ENCODE measurements at regions not wholly inside any gene's neighbourhood (a gene's known extent, or its start where the extent isn't known, plus 50 kb on each side); places are given as distances from the start of the nearest gene placed in this dataset.

DNA sequence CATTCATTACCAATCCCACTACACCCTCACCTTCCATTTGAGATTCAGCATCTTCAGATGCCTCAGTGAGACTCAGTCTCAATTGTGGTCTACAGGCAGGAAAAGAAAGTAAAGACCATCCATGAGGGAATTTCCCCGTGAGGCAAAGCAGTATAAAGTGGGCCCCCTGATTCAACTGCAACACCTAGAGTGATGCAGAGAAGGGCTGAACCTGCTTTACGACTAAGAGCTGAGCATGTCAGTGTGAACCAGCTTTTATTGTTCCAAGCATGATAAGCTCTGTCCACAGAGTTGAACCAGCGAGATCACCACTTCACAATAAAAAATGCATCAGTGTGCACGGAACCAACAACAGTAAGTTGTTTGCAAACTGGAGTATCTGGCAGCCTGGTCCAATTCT, 357.6 kb upstream of the ATP5MC3 start:
- TF ChIP-seq, protein P1, sequence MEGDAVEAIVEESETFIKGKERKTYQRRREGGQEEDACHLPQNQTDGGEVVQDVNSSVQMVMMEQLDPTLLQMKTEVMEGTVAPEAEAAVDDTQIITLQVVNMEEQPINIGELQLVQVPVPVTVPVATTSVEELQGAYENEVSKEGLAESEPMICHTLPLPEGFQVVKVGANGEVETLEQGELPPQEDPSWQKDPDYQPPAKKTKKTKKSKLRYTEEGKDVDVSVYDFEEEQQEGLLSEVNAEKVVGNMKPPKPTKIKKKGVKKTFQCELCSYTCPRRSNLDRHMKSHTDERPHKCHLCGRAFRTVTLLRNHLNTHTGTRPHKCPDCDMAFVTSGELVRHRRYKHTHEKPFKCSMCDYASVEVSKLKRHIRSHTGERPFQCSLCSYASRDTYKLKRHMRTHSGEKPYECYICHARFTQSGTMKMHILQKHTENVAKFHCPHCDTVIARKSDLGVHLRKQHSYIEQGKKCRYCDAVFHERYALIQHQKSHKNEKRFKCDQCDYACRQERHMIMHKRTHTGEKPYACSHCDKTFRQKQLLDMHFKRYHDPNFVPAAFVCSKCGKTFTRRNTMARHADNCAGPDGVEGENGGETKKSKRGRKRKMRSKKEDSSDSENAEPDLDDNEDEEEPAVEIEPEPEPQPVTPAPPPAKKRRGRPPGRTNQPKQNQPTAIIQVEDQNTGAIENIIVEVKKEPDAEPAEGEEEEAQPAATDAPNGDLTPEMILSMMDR (IDR thresholded peaks at IDR 0.05; ENCODE audit: unreplicated experiment) = no peak

GRCh38 chr2:175536059-175536458, 354.5 kb upstream of the ATP5MC3 start:
- TF ChIP-seq, protein P1 (IDR thresholded peaks at IDR 0.05; ENCODE audit: unreplicated experiment) = no peak
- H3K27me3 Mint-ChIP-seq = no peaks in the 10 kb centered on the region
- peaks cover 2% of the 10 kb centered on the region for H3K36me3 Mint-ChIP-seq (ENCODE audit: insufficient read depth)
- no peak for DNase-seq (ENCODE audit: low spot score, unreplicated experiment)
- no peak overlapping the region for H3K27ac Mint-ChIP-seq
- H3K4me3 Mint-ChIP-seq (ENCODE audit: low read depth) = no peak overlapping the region
- no peaks in the 10 kb centered on the region for H3K4me1 Mint-ChIP-seq (ENCODE audit: low read depth)
- H3K9me3 Mint-ChIP-seq (ENCODE audit: low read depth) = peaks cover 3% of the 10 kb centered on the region

More for the DNA sequence above, 357.6 kb upstream of the ATP5MC3 start:
- DNase-seq (ENCODE audit: low spot score, unreplicated experiment) = no peak
- Mint-ChIP-seq H3K27me3 (no peaks in the 10 kb centered on the region), H3K27ac (no peak overlapping the region), H3K36me3 (ENCODE audit: insufficient read depth) (no peaks in the 10 kb centered on the region), H3K4me3 (ENCODE audit: low read depth) (no peak overlapping the region), H3K4me1 (ENCODE audit: low read depth) (no peaks in the 10 kb centered on the region), H3K9me3 (ENCODE audit: low read depth) (peaks cover 13% of the 10 kb centered on the region)

- H3K27me3 Mint-ChIP-seq = no peaks in the 10 kb centered on the region
- TF ChIP-seq, protein P1 (IDR thresholded peaks at IDR 0.05; ENCODE audit: unreplicated experiment) = no peak
These were observed 354.1 kb upstream of the ATP5MC3 start for GRCh38 chr2:175535631-175536030.

GRCh38 chr2:175525975-175526374, 344.5 kb upstream of the ATP5MC3 start:
- no peak for DNase-seq (ENCODE audit: low spot score, unreplicated experiment)
- TF ChIP-seq, protein P1 (IDR thresholded peaks at IDR 0.05; ENCODE audit: unreplicated experiment) = no peak
- no peak overlapping the region for H3K4me3 Mint-ChIP-seq (ENCODE audit: low read depth)
- H3K9me3 Mint-ChIP-seq (ENCODE audit: low read depth) = no peaks in the 10 kb centered on the region
- no peaks in the 10 kb centered on the region for H3K4me1 Mint-ChIP-seq (ENCODE audit: low read depth)
- no peaks in the 10 kb centered on the region for H3K36me3 Mint-ChIP-seq (ENCODE audit: insufficient read depth)
- no peak overlapping the region for H3K27ac Mint-ChIP-seq
- no peaks in the 10 kb centered on the region for H3K27me3 Mint-ChIP-seq

More at GRCh38 chr2:175535631-175536030, 354.1 kb upstream of the ATP5MC3 start:
- Mint-ChIP-seq H3K27ac (no peak overlapping the region), H3K36me3 (ENCODE audit: insufficient read depth) (peaks cover 2% of the 10 kb centered on the region), H3K4me1 (ENCODE audit: low read depth) (no peaks in the 10 kb centered on the region), H3K9me3 (ENCODE audit: low read depth) (peaks cover 3% of the 10 kb centered on the region), H3K4me3 (ENCODE audit: low read depth) (no peak overlapping the region)
- no peak for DNase-seq (ENCODE audit: low spot score, unreplicated experiment)

GRCh38 chr2:175523001-175523400, 341.5 kb upstream of the ATP5MC3 start:
- TF ChIP-seq, protein P1 (IDR thresholded peaks at IDR 0.05; ENCODE audit: unreplicated experiment) = no peak
- Mint-ChIP-seq H3K4me1 (ENCODE audit: low read depth) (no peaks in the 10 kb centered on the region), H3K9me3 (ENCODE audit: low read depth) (peaks cover 7% of the 10 kb centered on the region), H3K4me3 (ENCODE audit: low read depth) (no peak overlapping the region), H3K27ac (no peak overlapping the region), H3K27me3 (no peaks in the 10 kb centered on the region), H3K36me3 (ENCODE audit: insufficient read depth) (no peaks in the 10 kb centered on the region)
- no peak for DNase-seq (ENCODE audit: low spot score, unreplicated experiment)

Data from progenitor cell of endocrine pancreas (in vitro differentiated cells).